Glutamatergic neuron (in vitro differentiated cells): ENCODE measurements at regions not wholly inside any gene's neighbourhood (a gene's known extent, or its start where the extent isn't known, plus 50 kb on each side); places are given as distances from the start of the nearest gene placed in this dataset.

Experiments used
- DNase-seq: peaks from one replicate; pipeline ENCODE4 v3.0.0; 2022
- H3K27ac Mint-ChIP-seq: one replicate; pipeline ENCODE4 v1.8.0; 2020; ENCODE audit warnings: mild to moderate bottlenecking, mixed read lengths, inconsistent platforms; ENCODE audit not compliant: unreplicated experiment
- H3K27me3 Mint-ChIP-seq: one replicate; pipeline ENCODE4 v1.8.0; 2020; ENCODE audit warnings: mild to moderate bottlenecking, moderate library complexity, mixed read lengths, inconsistent platforms; ENCODE audit not compliant: unreplicated experiment
- H3K36me3 Mint-ChIP-seq: one replicate; pipeline ENCODE4 v1.8.0; 2020; ENCODE audit warnings: mild to moderate bottlenecking, mixed read lengths, inconsistent platforms; ENCODE audit not compliant: unreplicated experiment
- H3K4me1 Mint-ChIP-seq: one replicate; pipeline ENCODE4 v1.8.0; 2020; ENCODE audit warnings: mild to moderate bottlenecking, low read depth, mixed read lengths, inconsistent platforms; ENCODE audit not compliant: unreplicated experiment
- H3K4me3 Mint-ChIP-seq: one replicate; pipeline ENCODE4 v1.8.0; 2020; ENCODE audit warnings: mild to moderate bottlenecking, mixed read lengths, inconsistent platforms; ENCODE audit not compliant: unreplicated experiment
- H3K9me3 Mint-ChIP-seq: one replicate; pipeline ENCODE4 v1.8.0; 2020; ENCODE audit warnings: mild to moderate bottlenecking, moderate library complexity, mixed read lengths, inconsistent platforms; ENCODE audit not compliant: unreplicated experiment
- TF ChIP-seq, protein P1 (sequence below): fragments of 200-600 bp; sonication (generic); IDR thresholded peaks from one replicate; pipeline ENCODE4 v1.5.0; 2021; ENCODE audit not compliant: partially characterized antibody, unreplicated experiment

DNA sequence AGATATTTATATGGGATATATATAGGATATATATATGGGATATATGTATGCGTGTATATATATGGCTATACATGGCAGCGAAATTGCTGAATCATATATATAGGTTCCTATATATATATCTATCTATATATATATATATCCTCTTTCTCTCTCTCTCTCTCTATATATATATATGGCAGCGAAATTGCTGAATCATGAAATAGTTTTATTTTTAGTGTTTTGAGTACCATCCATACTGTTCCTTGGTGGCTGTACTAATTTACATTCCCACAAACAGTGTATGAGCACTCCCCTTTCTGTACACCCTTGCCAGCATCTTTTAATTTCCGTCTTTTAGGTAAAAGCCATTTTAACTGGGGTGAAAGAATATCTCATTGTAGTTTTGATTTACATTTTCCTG lies 397.6 kb upstream of the LINC00305 start:
- Mint-ChIP-seq H3K27ac (no peak overlapping the region), H3K9me3 (no peaks in the 10 kb centered on the region), H3K27me3 (no peaks in the 10 kb centered on the region), H3K36me3 (no peaks in the 10 kb centered on the region), H3K4me1 (no peaks in the 10 kb centered on the region), H3K4me3 (no peak overlapping the region)
- no peak for DNase-seq
- TF ChIP-seq, protein P1, sequence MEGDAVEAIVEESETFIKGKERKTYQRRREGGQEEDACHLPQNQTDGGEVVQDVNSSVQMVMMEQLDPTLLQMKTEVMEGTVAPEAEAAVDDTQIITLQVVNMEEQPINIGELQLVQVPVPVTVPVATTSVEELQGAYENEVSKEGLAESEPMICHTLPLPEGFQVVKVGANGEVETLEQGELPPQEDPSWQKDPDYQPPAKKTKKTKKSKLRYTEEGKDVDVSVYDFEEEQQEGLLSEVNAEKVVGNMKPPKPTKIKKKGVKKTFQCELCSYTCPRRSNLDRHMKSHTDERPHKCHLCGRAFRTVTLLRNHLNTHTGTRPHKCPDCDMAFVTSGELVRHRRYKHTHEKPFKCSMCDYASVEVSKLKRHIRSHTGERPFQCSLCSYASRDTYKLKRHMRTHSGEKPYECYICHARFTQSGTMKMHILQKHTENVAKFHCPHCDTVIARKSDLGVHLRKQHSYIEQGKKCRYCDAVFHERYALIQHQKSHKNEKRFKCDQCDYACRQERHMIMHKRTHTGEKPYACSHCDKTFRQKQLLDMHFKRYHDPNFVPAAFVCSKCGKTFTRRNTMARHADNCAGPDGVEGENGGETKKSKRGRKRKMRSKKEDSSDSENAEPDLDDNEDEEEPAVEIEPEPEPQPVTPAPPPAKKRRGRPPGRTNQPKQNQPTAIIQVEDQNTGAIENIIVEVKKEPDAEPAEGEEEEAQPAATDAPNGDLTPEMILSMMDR, result no peak

DNA sequence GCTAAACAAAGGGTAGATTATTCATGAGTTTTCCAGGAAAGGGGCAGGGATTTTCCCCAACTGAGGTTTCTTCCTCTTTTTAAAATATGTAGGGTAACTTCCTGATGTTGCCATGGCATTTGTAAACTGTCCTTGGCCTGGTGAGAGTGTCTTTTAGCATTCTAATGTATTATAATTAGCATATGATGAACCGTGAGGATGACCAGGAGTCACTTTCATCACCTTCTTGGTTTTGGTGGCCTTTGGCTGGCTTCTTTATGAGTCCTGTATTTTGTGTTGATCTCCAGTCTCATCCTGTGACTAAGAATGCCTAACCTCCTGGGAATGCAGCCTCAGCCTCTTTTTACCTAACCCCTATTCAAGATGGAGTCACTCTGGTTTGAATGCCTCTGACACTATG lies 391.0 kb upstream of the LINC00305 start:
- no peaks in the 10 kb centered on the region for H3K4me1 Mint-ChIP-seq

DNA sequence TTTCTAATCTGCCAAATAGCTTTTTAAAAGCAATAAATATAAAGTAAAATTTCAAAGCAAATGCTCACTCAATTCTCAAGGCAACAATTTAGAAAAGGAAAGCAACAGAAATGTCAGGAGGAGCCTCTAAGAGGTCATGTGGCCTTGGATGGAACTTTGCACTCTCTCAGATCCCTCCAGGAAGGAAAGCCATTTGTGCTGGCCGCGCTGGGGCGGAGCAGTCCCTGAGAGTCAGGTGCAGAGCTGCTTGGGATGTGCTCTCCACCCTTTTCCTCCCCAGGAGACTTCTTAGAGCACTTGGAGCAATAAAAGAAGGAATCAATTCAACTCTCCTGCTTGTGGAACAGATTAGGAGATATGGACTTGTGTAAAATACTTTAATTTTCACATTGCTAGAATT lies 379.8 kb upstream of the LINC00305 start:
- no peaks in the 10 kb centered on the region for H3K9me3 Mint-ChIP-seq

More for the DNA sequence above, 391.0 kb upstream of the LINC00305 start:
- no peak for DNase-seq
- Mint-ChIP-seq H3K36me3 (no peaks in the 10 kb centered on the region), H3K27me3 (no peaks in the 10 kb centered on the region), H3K9me3 (no peaks in the 10 kb centered on the region), H3K27ac (no peak overlapping the region), H3K4me3 (no peak overlapping the region)
- TF ChIP-seq, protein P1, result no peak

DNA sequence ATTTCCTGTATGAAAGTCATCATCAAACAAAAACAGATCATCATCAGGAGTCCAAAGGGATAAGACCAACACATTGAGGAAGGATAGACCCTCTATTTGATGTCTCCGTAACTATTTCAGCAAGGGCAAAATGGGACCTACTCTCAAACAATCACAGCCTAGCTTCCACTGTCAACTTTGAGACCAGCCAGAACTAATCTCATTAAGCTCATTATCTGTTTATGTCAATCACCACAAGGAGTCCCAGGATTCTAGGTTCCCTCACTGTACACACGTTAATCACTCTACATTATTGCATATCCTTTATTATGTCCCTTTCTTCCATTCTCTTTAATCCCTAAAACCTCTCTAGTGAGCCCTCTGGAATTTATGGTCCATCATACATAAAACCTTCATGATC lies 370.3 kb upstream of the LINC00305 start:
- H3K4me3 Mint-ChIP-seq, result no peak overlapping the region
- no peaks in the 10 kb centered on the region for H3K36me3 Mint-ChIP-seq
- DNase-seq, result no peak
- no peaks in the 10 kb centered on the region for H3K9me3 Mint-ChIP-seq
- no peaks in the 10 kb centered on the region for H3K4me1 Mint-ChIP-seq
- TF ChIP-seq, protein P1, result no peak
- peaks cover 1% of the 10 kb centered on the region for H3K27me3 Mint-ChIP-seq
- no peak overlapping the region for H3K27ac Mint-ChIP-seq

More for the DNA sequence above, 379.8 kb upstream of the LINC00305 start:
- Mint-ChIP-seq H3K27ac (no peak overlapping the region), H3K4me3 (no peak overlapping the region), H3K4me1 (no peaks in the 10 kb centered on the region), H3K36me3 (peaks cover 6% of the 10 kb centered on the region), H3K27me3 (no peaks in the 10 kb centered on the region)
- no peak for DNase-seq
- TF ChIP-seq, protein P1, result no peak

DNA sequence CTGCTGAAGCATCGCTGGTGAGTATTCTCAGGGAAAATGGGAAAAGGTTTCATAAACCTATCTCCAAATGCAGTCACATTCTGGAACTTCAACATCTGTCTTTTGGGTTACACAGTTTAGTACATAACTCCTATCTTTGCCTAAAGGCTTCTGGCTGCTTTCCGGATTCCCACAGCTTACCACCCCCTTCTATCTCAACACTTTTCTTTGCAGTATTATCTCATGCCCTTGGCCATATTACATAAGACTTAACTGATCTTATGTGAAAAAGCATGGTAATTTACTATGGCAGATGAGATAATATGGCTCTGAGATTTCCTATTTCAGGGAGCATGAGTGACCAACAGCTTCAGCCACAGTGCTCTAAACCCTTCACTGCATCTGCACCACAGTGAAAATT lies 369.3 kb upstream of the LINC00305 start:
- TF ChIP-seq, protein P1, result no peak
- no peaks in the 10 kb centered on the region for H3K4me1 Mint-ChIP-seq

More for the DNA sequence above, 369.3 kb upstream of the LINC00305 start:
- DNase-seq, result no peak
- Mint-ChIP-seq H3K27ac (no peak overlapping the region), H3K27me3 (peaks cover 1% of the 10 kb centered on the region), H3K4me3 (no peak overlapping the region), H3K9me3 (no peaks in the 10 kb centered on the region), H3K36me3 (no peaks in the 10 kb centered on the region)
